ENCODE measurements at regions not wholly inside any gene's neighbourhood (a gene's known extent, or its start where the extent isn't known, plus 50 kb on each side); places are given as distances from the start of the nearest gene placed in this dataset.

GRCh38 chr14:98901511-98902205 is 370.3 kb downstream of the BCL11B start:
- Histone ChIP-seq H3K27me3 (peaks cover 0 to 29% (median 0%) of the 10 kb centered on the region in 4 donors), H3K36me3 (no peaks in the 10 kb centered on the region), H3K9me3 (no peaks in the 10 kb centered on the region), H3K27ac (replicated peaks in 1 of 4) (no peak overlapping the region), H3K4me3 (no peak overlapping the region), H3K4me1 (peaks cover 0 to 11% (median 9%) of the 10 kb centered on the region in 4 donors)
- DNase-seq (ENCODE audit: extremely low spot score): no peak
- 92% methylated on average over 15 of the region's 16 CpGs for WGBS
- no peak for TF ChIP-seq POLR2AphosphoS5 (IDR thresholded peaks at IDR 0.05)
- TF ChIP-seq POLR2A (IDR thresholded peaks at IDR 0.05; ENCODE audit: low read depth): no peak
- TF ChIP-seq CTCF (IDR thresholded peaks at IDR 0.05): no peak
- TF ChIP-seq EP300 (IDR thresholded peaks at IDR 0.05): no peak
- intact Hi-C loops (cut with DNase I): no loop called here

- Histone ChIP-seq H3K27me3 (peaks cover 0 to 29% (median 0%) of the 10 kb centered on the region in 4 donors), H3K36me3 (no peaks in the 10 kb centered on the region), H3K4me1 (peaks cover 0 to 14% (median 11%) of the 10 kb centered on the region in 4 donors), H3K9me3 (no peaks in the 10 kb centered on the region), H3K4me3 (no peak overlapping the region), H3K27ac (replicated peaks in 1 of 4) (no peak overlapping the region)
- 94% methylated on average over 2 of the region's 2 CpGs for WGBS
- intact Hi-C loops (cut with DNase I): no loop called here
- TF ChIP-seq POLR2AphosphoS5 (IDR thresholded peaks at IDR 0.05): no peak
- TF ChIP-seq POLR2A (IDR thresholded peaks at IDR 0.05; ENCODE audit: low read depth): no peak
- no peak for TF ChIP-seq CTCF (IDR thresholded peaks at IDR 0.05)
- TF ChIP-seq EP300 (IDR thresholded peaks at IDR 0.05): no peak
- no peak for DNase-seq (ENCODE audit: extremely low spot score)
These were observed 368.6 kb downstream of the BCL11B start for GRCh38 chr14:98903371-98903770.

- no peak for DNase-seq (ENCODE audit: extremely low spot score)
- H3K9me3 ChIP-seq: no peaks in the 10 kb centered on the region
- TF ChIP-seq POLR2AphosphoS5 (IDR thresholded peaks at IDR 0.05) (no peak), CTCF (IDR thresholded peaks at IDR 0.05) (no peak), POLR2A (IDR thresholded peaks at IDR 0.05; ENCODE audit: low read depth) (no peak), EP300 (IDR thresholded peaks at IDR 0.05) (no peak)
- peaks cover 0 to 20% (median 0%) of the 10 kb centered on the region in 4 donors for H3K27me3 ChIP-seq
- H3K4me1 ChIP-seq: peaks cover 0 to 14% (median 11%) of the 10 kb centered on the region in 4 donors
- intact Hi-C loops (cut with DNase I): no loop called here
- WGBS: 90% methylated on average over 3 of the region's 3 CpGs
- H3K36me3 ChIP-seq: no peaks in the 10 kb centered on the region
- H3K4me3 ChIP-seq: no peak overlapping the region
- H3K27ac ChIP-seq (replicated peaks in 1 of 4): no peak overlapping the region
These were observed 367.3 kb downstream of the BCL11B start for GRCh38 chr14:98904677-98905076.

GRCh38 chr14:98906123-98906995 is 365.6 kb downstream of the BCL11B start:
- Histone ChIP-seq H3K27me3 (peaks cover 0 to 14% (median 0%) of the 10 kb centered on the region in 4 donors), H3K27ac (replicated peaks in 1 of 4) (no peak overlapping the region), H3K9me3 (no peaks in the 10 kb centered on the region), H3K4me1 (peaks cover 0 to 14% (median 11%) of the 10 kb centered on the region in 4 donors), H3K4me3 (no peak overlapping the region), H3K36me3 (no peaks in the 10 kb centered on the region)
- 23% methylated on average over 16 of the region's 17 CpGs for WGBS
- intact Hi-C loops (cut with DNase I): no loop called here
- no peak for TF ChIP-seq CTCF (IDR thresholded peaks at IDR 0.05)
- TF ChIP-seq POLR2AphosphoS5 (IDR thresholded peaks at IDR 0.05): no peak
- TF ChIP-seq EP300 (IDR thresholded peaks at IDR 0.05): no peak
- TF ChIP-seq POLR2A (IDR thresholded peaks at IDR 0.05; ENCODE audit: low read depth): no peak
- DNase-seq (ENCODE audit: extremely low spot score): no peak
